Mesenchymal stem cell (in vitro differentiated cells and primary cell): ENCODE measurements at regions not wholly inside any gene's neighbourhood (a gene's known extent, or its start where the extent isn't known, plus 50 kb on each side); places are given as distances from the start of the nearest gene placed in this dataset.
"Not testable (repeated sequence)": the region's sequence is repeated elsewhere in the genome, so short reads cannot be mapped to it uniquely, and the experiment has no call there.

ENCODE experiments used
- DNase-seq: peaks from one replicate; pipeline ENCODE4 v3.0.0-alpha.2; 2013
- H2AFZ ChIP-seq: one replicate; pipeline ENCODE4 v1.6.1; 2013; ENCODE audit warnings: low read depth, mild to moderate bottlenecking, control low read depth, inconsistent platforms, low read length, moderate library complexity
- H2AK5ac ChIP-seq: 2 replicates; pipeline ENCODE4 v1.6.1; 2013; ENCODE audit warnings: low read length, moderate library complexity, mild to moderate bottlenecking, inconsistent platforms; ENCODE audit not compliant: severe bottlenecking
- H2BK120ac ChIP-seq: one replicate; pipeline ENCODE4 v1.6.1; 2013; ENCODE audit warnings: low read depth, mild to moderate bottlenecking, inconsistent platforms, low read length, moderate library complexity
- H2BK12ac ChIP-seq, 2 experiments: one replicate each; pipeline ENCODE4 v1.6.1; 2013; ENCODE audit warnings: inconsistent platforms in 2 of 2, low read length in 2 of 2, mild to moderate bottlenecking in 2 of 2, moderate library complexity in 2 of 2, control low read depth in 1 of 2
- H2BK15ac ChIP-seq: one replicate; pipeline ENCODE4 v1.6.1; 2013; ENCODE audit warnings: mild to moderate bottlenecking, low read depth, inconsistent platforms; ENCODE audit not compliant: poor library complexity, severe bottlenecking
- H2BK5ac ChIP-seq: 2 replicates; pipeline ENCODE4 v1.6.1; 2013; ENCODE audit warnings: low read depth, mild to moderate bottlenecking, low read length, control low read depth, inconsistent platforms; ENCODE audit not compliant: poor library complexity, severe bottlenecking
- H3K14ac ChIP-seq, 2 experiments: one replicate each; pipeline ENCODE4 v1.6.1; 2013; ENCODE audit warnings: inconsistent platforms in 2 of 2, low read length in 2 of 2, control low read depth in 1 of 2, mild to moderate bottlenecking in 1 of 2, moderate library complexity in 1 of 2
- H3K18ac ChIP-seq, 2 experiments: one replicate each; pipeline ENCODE4 v1.6.1; 2013; ENCODE audit warnings: inconsistent platforms in 2 of 2, low read length in 2 of 2, control low read depth in 1 of 2, low read depth in 1 of 2, mild to moderate bottlenecking in 1 of 2
- H3K23ac ChIP-seq, 2 experiments: one replicate each; pipeline ENCODE4 v1.6.1; 2013; ENCODE audit warnings: inconsistent platforms in 2 of 2, low read length in 2 of 2, mild to moderate bottlenecking in 2 of 2, moderate library complexity in 2 of 2, control low read depth in 1 of 2
- H3K27ac ChIP-seq: 2 replicates; pipeline ENCODE4 v1.5.1; 2013; ENCODE audit warnings: mild to moderate bottlenecking, moderate library complexity, low read length, control low read depth, inconsistent platforms; ENCODE audit not compliant: poor library complexity, severe bottlenecking
- H3K27me3 ChIP-seq, 2 experiments: 2 replicates each; pipeline versions ENCODE4 v1.6.1 to v1.7.0; 2013; ENCODE audit warnings: low read length in 2 of 2, mild to moderate bottlenecking in 2 of 2, moderate library complexity in 2 of 2, control low read depth in 1 of 2, inconsistent platforms in 1 of 2; ENCODE audit not compliant: control insufficient read depth in 1 of 2, insufficient read depth in 1 of 2
- H3K36me3 ChIP-seq, 2 experiments: 2 replicates each; pipeline versions ENCODE4 v1.6.1 to v1.7.0; 2013; ENCODE audit warnings: low read length in 2 of 2, control low read depth in 1 of 2, inconsistent platforms in 1 of 2, low read depth in 1 of 2, mild to moderate bottlenecking in 1 of 2; ENCODE audit not compliant: insufficient read depth in 2 of 2, control insufficient read depth in 1 of 2
- H3K4ac ChIP-seq, 2 experiments: one replicate each; pipeline ENCODE4 v1.6.1; 2013; ENCODE audit warnings: inconsistent platforms in 2 of 2, low read length in 2 of 2, mild to moderate bottlenecking in 2 of 2, moderate library complexity in 2 of 2, control low read depth in 1 of 2, low read depth in 1 of 2
- H3K4me1 ChIP-seq: 2 replicates; pipeline ENCODE4 v1.6.1; 2013; ENCODE audit warnings: low read depth, low read length, control low read depth; ENCODE audit not compliant: control insufficient read depth, insufficient read depth
- H3K4me2 ChIP-seq: 2 replicates; pipeline ENCODE4 v1.6.1; 2013; ENCODE audit warnings: low read length, mild to moderate bottlenecking, inconsistent platforms; ENCODE audit not compliant: poor library complexity, severe bottlenecking
- H3K4me3 ChIP-seq, 2 experiments: 2 replicates each; pipeline versions ENCODE4 v1.5.1 to v1.7.0; 2013; ENCODE audit warnings: low read length in 2 of 2, mild to moderate bottlenecking in 2 of 2, control low read depth in 1 of 2, low read depth in 1 of 2; ENCODE audit not compliant: insufficient read depth in 1 of 2
- H3K79me1 ChIP-seq: replicated peaks from 2 replicates; pipeline ENCODE4 v1.6.1; 2013; ENCODE audit warnings: mild to moderate bottlenecking, control low read depth, low read length, inconsistent platforms; ENCODE audit not compliant: poor library complexity, severe bottlenecking
- H3K9ac ChIP-seq: 2 replicates; pipeline ENCODE4 v1.7.0; 2013; ENCODE audit warnings: mild to moderate bottlenecking, low read length, moderate library complexity
- H3K9me3 ChIP-seq: 2 replicates; pipeline ENCODE4 v1.7.0; 2013; ENCODE audit warnings: mild to moderate bottlenecking, low read length; ENCODE audit not compliant: control insufficient read depth
- H4K8ac ChIP-seq: one replicate; pipeline ENCODE4 v1.6.1; 2013; ENCODE audit warnings: inconsistent platforms, mild to moderate bottlenecking, low read length, moderate library complexity
- H4K91ac ChIP-seq: one replicate; pipeline ENCODE4 v1.6.1; 2013; ENCODE audit warnings: mild to moderate bottlenecking, low read length, inconsistent platforms
- WGBS: methylation state at CpG from one replicate; pipeline ENCODE4 v1.1.7; 2013; ENCODE audit warnings: mixed read lengths; 5-methylcytosine and 5-hydroxymethylcytosine counted together

GRCh38 chr7:109476409-109476808 lies 906.7 kb downstream of the DNAJB9 start:
- Histone ChIP-seq H3K14ac (no peak overlapping the region), H4K8ac (no peak overlapping the region), H2BK120ac (no peak overlapping the region), H2BK5ac (no peak overlapping the region), H3K9me3 (no peaks in the 10 kb centered on the region), H2BK12ac (no peak overlapping the region), H3K27me3 (no peaks in the 10 kb centered on the region), H3K23ac (no peak overlapping the region), H2AK5ac (no peak overlapping the region), H3K9ac (no peak overlapping the region), H3K79me1 (no peaks in the 10 kb centered on the region), H3K4me1 (no peaks in the 10 kb centered on the region), H3K4me2 (no peak overlapping the region), H3K27ac (no peak overlapping the region), H4K91ac (no peak overlapping the region), H3K4me3 (no peak overlapping the region), H3K4ac (no peak overlapping the region), H3K18ac (no peak overlapping the region), H2AFZ (no peak overlapping the region), H3K36me3 (no peaks in the 10 kb centered on the region), H2BK15ac (no peak overlapping the region)
- whole genome bisulfite sequencing: 73% methylated on average over 3 of the region's 3 CpGs
- no peak for DNase-seq

DNA sequence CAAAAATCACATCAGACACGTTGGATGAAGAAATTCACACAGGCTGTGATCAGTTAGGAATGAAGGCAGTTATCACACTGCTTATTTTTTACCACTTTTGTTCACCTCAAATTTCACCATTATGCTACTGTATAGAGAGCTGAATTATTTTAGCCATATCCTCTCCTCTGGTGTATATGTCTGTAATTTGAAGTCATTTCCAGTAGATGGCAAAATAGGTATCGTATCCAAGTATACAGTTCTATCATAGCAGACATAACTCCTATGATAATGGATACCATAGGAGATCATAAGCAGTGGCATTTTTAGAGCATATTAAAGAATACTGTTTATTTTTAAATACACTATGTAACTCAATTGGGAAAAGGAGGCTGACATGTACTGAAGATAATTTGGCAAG lies 909.7 kb downstream of the DNAJB9 start:
- Histone ChIP-seq H3K27ac (no peak overlapping the region), H3K4ac (no peak overlapping the region), H3K79me1 (no peaks in the 10 kb centered on the region), H3K4me1 (no peaks in the 10 kb centered on the region), H2BK5ac (no peak overlapping the region), H3K9ac (no peak overlapping the region), H2AFZ (no peak overlapping the region), H3K9me3 (no peaks in the 10 kb centered on the region), H3K27me3 (no peaks in the 10 kb centered on the region), H2AK5ac (no peak overlapping the region), H3K4me3 (no peak overlapping the region), H3K4me2 (no peak overlapping the region), H3K36me3 (no peaks in the 10 kb centered on the region), H3K14ac (no peak overlapping the region), H4K8ac (no peak overlapping the region), H3K23ac (no peak overlapping the region), H2BK15ac (no peak overlapping the region), H2BK120ac (no peak overlapping the region), H4K91ac (no peak overlapping the region), H3K18ac (no peak overlapping the region), H2BK12ac (no peak overlapping the region)
- WGBS: no CpG with 5 or more reads among the region's 2 CpGs
- DNase-seq: no peak

GRCh38 chr7:109490607-109491006 lies 920.9 kb downstream of the DNAJB9 start:
- not testable (repeated sequence) for H3K4me3 ChIP-seq, H2AK5ac ChIP-seq
- no CpG with 5 or more reads among the region's 1 CpG for WGBS

DNA sequence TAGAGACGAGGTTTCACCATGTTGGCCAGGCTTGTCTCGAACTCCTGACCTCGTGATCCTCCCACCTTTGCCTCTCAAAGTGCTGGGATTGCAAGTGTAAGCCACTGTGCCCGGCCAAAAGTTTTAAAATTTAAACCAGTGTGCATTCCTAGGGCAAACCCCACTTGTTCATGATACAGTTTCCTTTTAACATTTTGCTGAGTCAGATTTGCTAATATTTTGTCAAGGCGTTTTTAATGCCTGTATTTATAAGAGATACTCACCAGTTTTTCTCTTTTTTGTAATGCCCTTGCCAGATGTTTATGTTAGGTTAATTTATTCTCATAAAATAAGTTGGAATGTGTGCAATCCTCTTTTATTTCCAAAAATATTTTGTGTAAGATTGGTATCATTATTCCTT lies 927.4 kb downstream of the DNAJB9 start:
- H4K8ac ChIP-seq: no peak overlapping the region
- no peak overlapping the region for H2AK5ac ChIP-seq
- no peak overlapping the region for H3K4me3 ChIP-seq
- no peak overlapping the region for H2BK5ac ChIP-seq
- no peak for DNase-seq
- H2BK12ac ChIP-seq: no peak overlapping the region
- H3K9me3 ChIP-seq: peaks cover 6% of the 10 kb centered on the region
- H3K23ac ChIP-seq: no peak overlapping the region
- H4K91ac ChIP-seq: no peak overlapping the region
- H2BK15ac ChIP-seq: no peak overlapping the region
- H2BK120ac ChIP-seq: no peak overlapping the region
- H3K4ac ChIP-seq: no peak overlapping the region
- H3K18ac ChIP-seq: no peak overlapping the region
- H3K27ac ChIP-seq: no peak overlapping the region
- H3K14ac ChIP-seq: no peak overlapping the region
- H3K79me1 ChIP-seq: no peaks in the 10 kb centered on the region
- no peaks in the 10 kb centered on the region for H3K4me1 ChIP-seq
- no peak overlapping the region for H2AFZ ChIP-seq
- no peak overlapping the region for H3K9ac ChIP-seq
- WGBS: 83% methylated on average over 4 of the region's 5 CpGs
- no peaks in the 10 kb centered on the region for H3K36me3 ChIP-seq
- no peak overlapping the region for H3K4me2 ChIP-seq
- H3K27me3 ChIP-seq: no peaks in the 10 kb centered on the region

More at GRCh38 chr7:109490607-109491006, 920.9 kb downstream of the DNAJB9 start:
- not testable (repeated sequence) for H3K36me3 ChIP-seq, H3K79me1 ChIP-seq, H3K14ac ChIP-seq, H4K91ac ChIP-seq, H3K23ac ChIP-seq, H2AFZ ChIP-seq, H2BK15ac ChIP-seq, H2BK120ac ChIP-seq, DNase-seq, H3K4ac ChIP-seq, H3K4me1 ChIP-seq, H2BK12ac ChIP-seq, H3K9ac ChIP-seq, H3K27me3 ChIP-seq, H3K4me2 ChIP-seq, H3K18ac ChIP-seq, H3K9me3 ChIP-seq, H4K8ac ChIP-seq, H3K27ac ChIP-seq, H2BK5ac ChIP-seq
